ENCODE measurements at regions not wholly inside any gene's neighbourhood (a gene's known extent, or its start where the extent isn't known, plus 50 kb on each side); places are given as distances from the start of the nearest gene placed in this dataset.
"Not testable (repeated sequence)": the region's sequence is repeated elsewhere in the genome, so short reads cannot be mapped to it uniquely, and the experiment has no call there.

DNA sequence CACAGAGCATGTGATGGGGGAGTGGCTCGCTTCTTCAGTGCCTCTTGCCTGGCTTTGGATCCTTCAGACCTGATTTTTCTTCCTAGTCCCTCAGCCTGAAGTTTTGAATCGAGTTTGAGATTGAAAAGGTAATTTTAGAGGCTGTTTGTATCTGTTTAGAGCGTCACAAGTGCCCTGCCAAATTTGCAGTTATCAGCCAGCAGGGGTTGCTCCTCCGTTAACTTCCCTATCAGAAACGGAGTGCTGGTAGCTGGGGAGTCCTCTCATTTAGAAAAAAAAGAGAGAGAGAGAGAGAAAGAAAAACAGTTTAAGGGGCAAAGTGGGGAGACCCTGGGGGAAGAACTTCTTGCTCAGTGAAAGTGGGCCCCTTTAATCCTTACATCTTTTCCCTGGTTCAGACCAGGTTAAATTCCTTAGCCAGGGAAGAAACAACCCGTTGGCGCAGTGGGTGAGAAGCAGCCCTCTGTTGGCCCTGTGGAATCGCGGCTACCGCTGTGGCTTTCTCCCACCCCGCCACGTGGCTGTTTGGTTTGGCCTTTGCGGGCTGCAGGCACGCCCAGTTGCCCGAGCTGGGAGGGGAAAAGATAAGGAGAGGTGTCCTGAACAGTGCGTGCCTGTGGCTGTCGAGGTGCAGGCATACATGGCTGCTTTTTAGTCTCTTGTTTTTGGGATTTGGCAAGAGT, 576.7 kb upstream of the ACO1 start:
- DNase-seq: no peak

DNA sequence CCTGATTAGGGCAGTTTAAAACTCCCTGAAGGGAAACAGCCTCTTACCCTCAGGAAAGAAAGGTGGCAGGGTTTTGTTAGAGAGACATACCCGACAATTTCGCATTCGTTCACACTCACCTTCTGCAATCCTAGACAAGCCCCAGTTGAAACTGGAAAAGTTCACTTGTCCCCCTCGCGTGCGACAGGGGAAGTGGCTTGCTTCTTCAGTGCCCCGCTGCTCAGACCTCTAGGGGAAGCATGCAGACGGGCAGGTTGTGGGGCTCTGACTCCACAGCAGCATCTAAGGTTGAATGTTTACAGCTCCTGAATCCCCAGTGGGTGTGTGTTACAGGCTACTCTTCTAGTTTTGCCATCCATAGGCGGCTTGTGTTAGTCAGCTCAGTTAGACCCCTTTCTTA, 575.7 kb upstream of the ACO1 start:
- DNase-seq: no peak

DNA sequence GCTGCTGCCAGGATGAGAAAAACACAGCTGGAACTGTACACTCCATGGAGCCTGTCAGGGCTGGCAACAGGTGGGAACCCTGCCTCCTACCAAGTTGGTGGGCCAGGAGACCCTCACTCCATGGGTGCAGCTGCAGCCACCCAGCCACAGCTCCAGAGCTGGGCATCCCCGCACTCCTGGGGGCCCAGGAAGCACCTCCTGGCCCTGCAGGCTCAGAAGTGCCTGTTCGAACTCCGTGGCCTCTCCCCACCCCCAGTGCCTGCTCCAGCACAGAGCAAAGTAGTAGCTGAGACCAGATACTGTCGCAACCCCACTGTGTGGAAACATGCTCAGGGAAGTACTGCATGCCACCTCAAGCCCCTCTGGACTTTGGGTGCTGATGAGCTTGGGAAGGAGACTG, 564.0 kb upstream of the ACO1 start:
- DNase-seq: no peak

GRCh38 chr9:31821583-31821982, 562.9 kb upstream of the ACO1 start:
- DNase-seq: no peak

DNA sequence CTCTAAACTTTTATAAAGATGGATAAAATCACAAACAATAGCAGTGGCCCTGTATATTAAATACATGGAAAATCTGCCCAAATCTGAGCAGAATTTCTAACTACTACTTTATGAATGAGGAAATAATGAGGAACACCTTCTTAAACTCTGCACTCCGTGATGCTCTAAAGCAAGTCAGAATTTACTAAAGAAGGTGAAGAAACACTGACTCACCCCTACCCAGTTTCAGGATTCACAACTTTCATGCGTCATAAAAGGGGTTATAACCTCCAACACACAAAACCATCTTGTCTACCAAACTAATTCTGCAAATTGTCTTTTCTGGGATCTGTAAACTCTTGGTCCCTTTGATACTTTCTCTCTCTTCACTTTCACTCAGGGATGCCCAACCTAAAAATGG, 561.1 kb upstream of the ACO1 start:
- DNase-seq: no peak

DNA sequence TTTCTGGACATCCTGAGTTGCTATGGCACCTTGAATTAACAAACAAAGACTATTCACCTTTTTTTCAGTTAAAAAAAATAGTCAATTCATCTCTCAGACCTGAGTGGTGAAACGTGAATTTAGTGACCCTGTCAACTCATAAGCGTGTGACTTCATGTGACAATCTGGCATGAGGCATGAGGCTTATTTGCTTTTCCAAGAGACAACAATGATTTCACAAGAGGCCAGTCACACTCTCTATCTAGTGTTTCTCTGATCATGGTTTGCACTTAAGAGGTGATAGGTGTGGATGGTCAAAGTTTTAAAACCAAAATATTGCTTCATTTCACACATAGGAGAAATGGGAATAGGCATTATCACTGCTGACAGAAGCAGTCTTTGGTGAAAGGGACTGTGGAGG, 559.6 kb upstream of the ACO1 start:
- no peak for DNase-seq

DNA sequence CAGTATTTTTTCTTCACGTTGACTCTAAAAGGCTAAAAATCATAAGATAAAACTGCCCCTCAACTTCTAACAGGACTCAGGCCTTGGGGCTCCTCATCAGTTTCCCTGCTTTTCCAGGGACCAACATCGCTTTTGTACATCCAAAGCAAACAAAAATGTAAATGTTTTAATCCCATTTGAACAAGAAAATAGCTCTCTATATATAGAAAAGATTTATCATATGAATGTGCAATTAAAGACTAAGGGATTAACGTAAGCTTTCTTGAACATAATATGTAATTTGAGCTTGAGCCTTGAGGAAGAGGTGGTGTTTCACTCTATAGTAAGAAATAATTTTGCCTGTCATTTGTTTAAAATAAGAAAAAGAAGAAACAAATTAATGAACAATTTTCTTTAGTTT, 547.2 kb upstream of the ACO1 start:
- DNase-seq: no peak

- no peak for DNase-seq
Measured at GRCh38 chr9:31839273-31839672, 545.2 kb upstream of the ACO1 start.

DNA sequence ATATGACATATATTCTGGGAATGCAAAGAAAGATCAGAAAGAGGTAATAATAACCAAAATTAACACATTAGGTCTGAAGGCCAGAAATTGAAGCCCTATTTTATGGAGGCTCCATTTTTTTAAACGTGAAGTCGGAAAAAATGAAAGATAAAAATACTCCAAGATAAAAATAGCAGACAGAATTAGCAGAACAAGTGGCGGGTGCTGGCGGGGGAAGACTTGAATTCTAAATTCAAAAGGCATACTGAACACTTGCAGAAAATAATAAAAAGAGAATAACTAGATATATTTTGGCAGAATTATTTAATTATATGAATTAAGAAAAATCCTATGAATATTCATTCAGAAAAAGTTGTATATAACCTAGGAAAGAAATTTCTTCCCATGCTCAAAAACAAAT, 543.7 kb upstream of the ACO1 start:
- no peak for DNase-seq

DNA sequence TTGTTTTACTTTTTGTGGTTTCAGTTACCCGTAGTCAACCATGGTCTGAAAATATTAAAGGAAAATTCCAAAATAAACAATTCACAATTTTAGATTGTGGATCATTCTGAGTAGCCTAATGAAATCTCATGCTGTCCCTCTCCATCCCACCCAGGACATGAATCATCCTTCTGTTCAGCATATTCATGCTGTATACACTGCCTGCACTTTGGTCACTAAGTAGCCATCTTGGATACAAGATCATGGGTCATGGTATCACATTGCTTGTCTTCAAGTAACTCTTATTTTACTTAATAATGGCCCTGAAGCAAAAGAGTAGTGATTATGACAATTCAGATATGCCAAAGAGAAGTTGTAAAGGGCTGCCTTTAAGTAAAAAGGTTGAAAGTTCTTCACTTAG, 536.5 kb upstream of the ACO1 start:
- DNase-seq: no peak

DNA sequence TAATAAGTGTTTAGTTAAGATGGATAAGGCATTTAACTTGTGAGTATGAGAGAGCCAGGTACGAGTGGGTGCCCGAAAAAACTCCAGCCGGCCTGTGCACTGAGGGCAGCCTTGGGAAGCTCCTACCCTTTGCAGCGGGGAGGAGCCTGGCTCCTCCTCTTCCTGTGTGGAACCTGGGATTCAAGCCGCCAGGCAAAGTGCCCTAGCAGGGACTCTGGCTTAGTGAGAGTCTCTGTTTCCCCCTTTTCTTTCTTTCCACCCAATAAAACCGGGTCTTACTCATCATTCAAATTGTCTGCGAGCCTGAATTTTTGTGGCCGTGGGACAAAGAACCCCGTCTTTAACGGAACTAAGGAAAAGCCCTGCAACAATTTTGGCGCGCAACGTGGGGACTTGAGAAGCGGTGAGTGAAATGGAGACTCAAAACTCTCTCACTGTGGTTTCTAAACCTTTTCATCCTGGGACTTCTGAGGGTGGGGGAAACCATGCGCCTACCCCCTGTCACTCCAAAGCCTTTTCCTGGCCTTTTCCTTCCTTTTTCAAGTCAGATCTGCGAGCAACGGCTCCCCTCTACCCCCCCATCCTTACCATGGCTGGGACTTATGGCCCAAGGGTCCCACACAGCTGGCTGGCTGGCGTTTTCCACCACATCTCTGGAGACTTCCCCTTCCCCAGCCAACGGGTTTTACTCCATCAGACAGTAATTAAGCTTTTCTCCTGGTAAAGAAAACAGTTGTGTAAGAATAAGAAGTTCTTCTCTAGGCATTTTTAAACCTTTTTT, 535.7 kb upstream of the ACO1 start:
- DNase-seq: no peak

- no peak for DNase-seq
Measured at GRCh38 chr9:31854187-31854586, 530.3 kb upstream of the ACO1 start.

DNA sequence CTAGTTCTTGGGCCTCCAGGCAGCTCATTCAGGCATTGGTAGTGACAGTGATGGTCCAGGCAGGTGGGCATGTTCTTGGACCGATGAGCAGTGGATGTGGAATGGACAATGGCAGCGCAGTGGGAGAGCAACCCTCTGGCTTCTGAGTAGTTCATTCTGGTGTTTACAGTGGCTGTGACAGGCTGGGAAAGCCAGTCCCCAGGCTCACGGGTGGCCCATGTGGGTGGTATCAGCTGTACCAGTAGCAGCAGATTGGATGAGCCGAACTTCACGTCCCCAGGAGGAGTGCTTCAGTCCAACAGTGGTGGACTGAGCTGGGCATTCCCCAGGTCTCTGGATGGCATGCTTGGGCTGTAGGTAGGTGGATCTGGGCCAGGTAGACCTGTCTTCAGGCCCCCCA, 515.6 kb upstream of the ACO1 start:
- no peak for DNase-seq

GRCh38 chr9:31870276-31870675, 514.2 kb upstream of the ACO1 start:
- DNase-seq: no peak

- DNase-seq: no peak
Measured at GRCh38 chr9:31873722-31874121, 510.7 kb upstream of the ACO1 start.

DNA sequence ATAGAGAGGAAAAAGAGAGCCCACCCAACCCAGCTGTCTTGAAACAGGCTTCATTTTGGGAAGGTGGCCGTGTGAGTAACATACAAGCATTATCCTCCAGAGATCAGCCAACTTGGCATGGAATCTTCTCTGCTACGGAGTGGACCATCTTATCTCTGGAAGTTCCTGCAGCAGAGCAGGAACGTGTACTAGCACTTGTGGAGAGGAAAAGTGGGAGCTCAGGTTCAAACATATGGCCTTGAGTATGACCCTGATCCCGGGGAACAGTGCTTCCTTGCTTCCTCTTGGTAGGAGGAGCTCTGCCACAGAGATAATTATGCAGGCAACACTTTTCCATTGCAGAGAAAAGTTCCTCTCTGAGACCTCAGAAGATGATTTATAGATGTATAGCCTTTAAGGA, 490.4 kb upstream of the ACO1 start:
- DNase-seq: no peak

DNA sequence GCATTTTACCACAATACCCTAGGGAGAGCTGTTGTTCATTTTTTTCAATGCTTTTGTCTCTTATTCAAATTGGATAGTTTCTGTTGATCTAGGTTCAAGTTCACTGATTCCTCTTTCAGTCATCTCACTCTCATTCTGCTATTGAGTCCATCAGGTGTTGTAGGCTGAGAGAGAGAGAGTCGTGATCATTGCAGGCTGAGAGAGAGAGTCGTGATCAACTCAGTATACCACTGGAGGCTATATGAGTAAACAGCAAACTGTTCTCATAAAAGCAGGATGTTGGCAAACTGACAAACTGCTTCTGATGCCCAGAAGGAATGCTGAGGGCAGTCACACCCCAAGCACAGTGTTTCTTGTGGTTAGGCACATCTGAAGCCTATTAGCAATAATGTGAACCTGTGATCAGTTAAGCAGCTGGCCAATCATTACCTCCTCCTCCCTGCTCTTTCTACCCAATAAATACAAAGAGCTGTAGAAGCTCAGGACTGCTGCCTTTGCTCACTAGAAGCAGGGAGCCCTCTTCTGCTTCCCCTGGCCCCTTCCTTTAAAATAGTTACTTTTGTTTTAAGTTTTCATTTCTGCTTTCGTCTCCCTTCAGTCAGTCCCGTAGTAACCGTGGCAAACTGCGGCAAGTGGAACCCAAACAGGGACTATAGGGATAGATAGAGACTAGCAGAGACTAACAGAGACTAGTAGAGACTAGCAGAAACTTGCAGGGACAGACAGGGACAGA, 476.1 kb upstream of the ACO1 start:
- DNase-seq: no peak

- DNase-seq: no peak
Measured at GRCh38 chr9:31908891-31909480, 475.5 kb upstream of the ACO1 start.

DNA sequence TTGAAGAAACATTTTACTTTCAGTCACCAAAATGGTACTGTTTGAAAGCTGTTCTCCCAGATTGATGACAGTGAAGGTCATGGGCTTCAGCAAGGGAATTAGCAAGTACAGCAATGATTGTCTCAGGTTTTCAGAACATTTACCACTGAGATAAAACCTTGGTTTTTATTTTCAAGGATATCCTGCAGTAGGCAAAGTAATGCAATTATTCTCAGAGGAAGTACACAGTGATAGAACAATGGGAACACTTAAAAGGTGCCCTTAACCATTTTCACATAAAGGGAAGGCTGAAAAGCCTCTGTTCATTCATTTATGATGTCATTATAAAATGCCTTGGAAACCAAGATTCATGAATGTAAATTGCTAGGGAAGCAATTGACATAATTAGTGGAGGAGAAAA, 471.8 kb upstream of the ACO1 start:
- DNase-seq: no peak

GRCh38 chr9:31916591-31917241, 467.7 kb upstream of the ACO1 start:
- no peak for DNase-seq

- DNase-seq: not testable (repeated sequence)
Measured at GRCh38 chr9:31937737-31938136, 446.7 kb upstream of the ACO1 start.

GRCh38 chr9:31950756-31951155, 433.7 kb upstream of the ACO1 start:
- no peak for DNase-seq

GRCh38 chr9:31958572-31958971, 425.9 kb upstream of the ACO1 start:
- DNase-seq: no peak

Data from CD4-positive, alpha-beta T cell treated with Interferon gamma for 1 hour (primary cell).